Fibroblast of villous mesenchyme (primary cell): ENCODE measurements at regions not wholly inside any gene's neighbourhood (a gene's known extent, or its start where the extent isn't known, plus 50 kb on each side); places are given as distances from the start of the nearest gene placed in this dataset.

Source experiments
- DNase-seq: peaks from one replicate; pipeline ENCODE4 v3.0.0-alpha.2; 2010; ENCODE audit warnings: low read depth
- H3K4me3 ChIP-seq: 2 replicates; pipeline ENCODE4 v1.5.1; 2011; ENCODE audit warnings: low read depth, mild to moderate bottlenecking, low read length
- TF ChIP-seq, protein P1 (sequence below): IDR thresholded peaks from 2 replicates; pipeline ENCODE4 v1.5.1; 2012; ENCODE audit warnings: low read depth, mild to moderate bottlenecking, low read length; ENCODE audit not compliant: insufficient read depth

GRCh38 chr14:30340495-30340894 lies 218.5 kb upstream of the G2E3 start:
- no peak for DNase-seq
- TF ChIP-seq, protein P1, sequence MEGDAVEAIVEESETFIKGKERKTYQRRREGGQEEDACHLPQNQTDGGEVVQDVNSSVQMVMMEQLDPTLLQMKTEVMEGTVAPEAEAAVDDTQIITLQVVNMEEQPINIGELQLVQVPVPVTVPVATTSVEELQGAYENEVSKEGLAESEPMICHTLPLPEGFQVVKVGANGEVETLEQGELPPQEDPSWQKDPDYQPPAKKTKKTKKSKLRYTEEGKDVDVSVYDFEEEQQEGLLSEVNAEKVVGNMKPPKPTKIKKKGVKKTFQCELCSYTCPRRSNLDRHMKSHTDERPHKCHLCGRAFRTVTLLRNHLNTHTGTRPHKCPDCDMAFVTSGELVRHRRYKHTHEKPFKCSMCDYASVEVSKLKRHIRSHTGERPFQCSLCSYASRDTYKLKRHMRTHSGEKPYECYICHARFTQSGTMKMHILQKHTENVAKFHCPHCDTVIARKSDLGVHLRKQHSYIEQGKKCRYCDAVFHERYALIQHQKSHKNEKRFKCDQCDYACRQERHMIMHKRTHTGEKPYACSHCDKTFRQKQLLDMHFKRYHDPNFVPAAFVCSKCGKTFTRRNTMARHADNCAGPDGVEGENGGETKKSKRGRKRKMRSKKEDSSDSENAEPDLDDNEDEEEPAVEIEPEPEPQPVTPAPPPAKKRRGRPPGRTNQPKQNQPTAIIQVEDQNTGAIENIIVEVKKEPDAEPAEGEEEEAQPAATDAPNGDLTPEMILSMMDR: no peak
- H3K4me3 ChIP-seq: no peak overlapping the region

DNA sequence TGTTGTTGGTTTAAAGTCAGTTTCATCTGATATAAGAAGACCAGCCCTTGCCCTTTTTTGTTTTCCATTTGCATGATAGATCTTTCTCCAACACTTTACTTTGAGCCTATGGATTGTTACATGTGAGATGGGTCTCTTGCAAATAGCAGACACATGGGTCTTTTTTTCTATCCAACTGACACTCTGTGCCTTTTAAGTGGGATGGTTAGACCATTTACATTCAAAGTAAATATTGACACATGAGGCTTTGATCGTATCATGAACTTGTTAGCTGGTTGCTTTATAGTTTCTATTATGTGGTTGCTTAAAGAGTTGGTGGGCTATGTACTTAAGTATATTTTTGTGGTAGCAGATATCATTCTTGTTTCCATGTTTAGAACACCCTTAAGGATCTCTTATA lies 213.4 kb upstream of the G2E3 start:
- TF ChIP-seq, protein P1: no peak
- no peak for DNase-seq
- no peak overlapping the region for H3K4me3 ChIP-seq

DNA sequence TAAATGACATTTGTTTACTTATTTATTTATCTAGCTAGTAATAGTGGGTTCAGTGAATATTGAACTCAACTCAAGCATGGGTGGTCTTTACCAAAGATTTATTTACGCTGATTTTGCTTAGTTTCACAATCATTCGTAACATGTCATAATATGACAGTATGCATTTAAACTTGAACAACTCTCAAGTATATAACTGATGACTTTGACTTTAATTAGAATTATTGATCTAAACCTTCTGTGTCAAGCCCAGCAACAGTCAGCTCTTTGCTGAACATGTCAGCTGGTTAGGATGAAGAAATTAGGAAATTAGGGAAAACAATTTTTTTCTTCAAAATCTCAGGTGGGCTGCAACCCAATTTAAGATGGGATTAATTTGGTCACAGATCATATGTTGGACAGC lies 210.5 kb upstream of the G2E3 start:
- TF ChIP-seq, protein P1: no peak
- H3K4me3 ChIP-seq: no peak overlapping the region

GRCh38 chr14:30349520-30349919 lies 209.4 kb upstream of the G2E3 start:
- H3K4me3 ChIP-seq: no peak overlapping the region
- no peak for DNase-seq
- TF ChIP-seq, protein P1: no peak

More for the DNA sequence above, 210.5 kb upstream of the G2E3 start:
- DNase-seq: no peak

DNA sequence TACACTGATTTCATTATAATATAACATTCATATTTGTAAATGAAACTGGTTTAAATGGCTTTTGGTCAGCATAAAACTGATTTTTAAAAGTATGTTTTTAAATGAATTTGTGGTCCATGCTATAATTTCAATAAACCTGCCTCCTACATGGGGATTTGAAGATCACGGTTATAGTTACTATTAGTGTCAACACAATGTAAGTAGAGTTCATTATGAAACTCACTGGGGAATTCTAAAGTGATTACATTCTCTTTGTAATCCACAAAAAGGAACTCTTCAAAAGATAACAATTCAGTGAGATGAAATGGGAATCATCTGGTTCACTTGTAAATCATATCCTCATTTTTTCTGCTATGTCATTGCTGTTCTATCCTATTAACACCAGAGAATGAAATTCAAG lies 204.5 kb upstream of the G2E3 start:
- no peak overlapping the region for H3K4me3 ChIP-seq
- no peak for DNase-seq
- TF ChIP-seq, protein P1: no peak

GRCh38 chr14:30355431-30355913 lies 203.5 kb upstream of the G2E3 start:
- no peak overlapping the region for H3K4me3 ChIP-seq
- DNase-seq: peak; percentile 27
- TF ChIP-seq, protein P1: no peak
